ENCODE measurements at regions not wholly inside any gene's neighbourhood (a gene's known extent, or its start where the extent isn't known, plus 50 kb on each side); places are given as distances from the start of the nearest gene placed in this dataset.

DNA sequence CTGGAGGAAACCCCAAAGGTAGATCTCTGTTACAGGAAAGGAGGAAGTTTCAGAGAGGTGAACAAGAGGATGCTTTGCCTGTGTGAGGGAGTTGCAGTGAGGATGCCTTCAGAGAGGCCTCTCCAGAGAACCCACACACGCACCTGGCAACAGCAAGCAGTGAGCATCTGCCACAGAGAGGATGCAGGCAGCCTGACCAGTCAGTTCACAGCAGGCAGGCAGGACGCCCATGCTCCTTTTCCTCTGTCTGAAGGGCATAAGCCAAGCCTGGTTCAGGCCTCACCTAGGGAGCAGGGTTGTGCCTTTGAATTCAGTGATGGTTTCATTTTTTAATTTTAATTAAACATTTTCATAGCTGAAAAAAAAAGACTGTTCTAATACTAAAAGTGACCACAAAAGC is 346.0 kb upstream of the MARCKS start:
- DNase-seq (ENCODE audit: low read depth, low spot score), result no peak
- Histone ChIP-seq H3K4me3 (no peak overlapping the region), H3K36me3 (ENCODE audit: insufficient read depth, low read length) (no peaks in the 10 kb centered on the region), H3K9me3 (ENCODE audit: low read depth, low read length) (no peaks in the 10 kb centered on the region), H3K9ac (ENCODE audit: insufficient read length) (no peak overlapping the region), H3K27ac (no peak overlapping the region)
- TF ChIP-seq FOXP2 (optimal IDR thresholded peaks at IDR 0.05; ENCODE audit: control extremely low read depth, extremely low read length, insufficient read depth), result no peak
- TF ChIP-seq POLR2AphosphoS5 (IDR thresholded peaks at IDR 0.05; ENCODE audit: borderline replicate concordance, low read depth, low read length), result no peak
- TF ChIP-seq EZH2 (IDR thresholded peaks at IDR 0.05), result no peak

DNA sequence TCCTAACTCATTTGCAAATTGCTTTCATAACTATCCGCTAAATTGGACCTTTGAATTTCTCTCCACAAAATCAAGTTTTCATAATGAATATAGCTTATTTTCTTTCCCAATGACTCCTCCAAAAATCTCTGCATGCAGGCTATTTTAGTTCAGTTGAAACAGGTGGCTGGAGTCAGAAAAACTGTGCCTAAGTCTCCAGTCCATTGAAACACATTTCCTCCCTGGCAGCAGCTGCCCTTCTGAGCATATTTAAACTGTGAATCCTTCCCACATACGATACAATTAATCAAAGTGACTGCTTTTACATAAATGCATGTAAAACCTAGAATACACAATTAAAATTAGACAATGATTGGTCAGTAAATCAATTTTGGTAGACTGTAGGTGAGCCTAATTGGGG is 344.6 kb upstream of the MARCKS start:
- no peak overlapping the region for H3K27ac ChIP-seq
- H3K4me3 ChIP-seq, result no peak overlapping the region
- TF ChIP-seq POLR2AphosphoS5 (IDR thresholded peaks at IDR 0.05; ENCODE audit: borderline replicate concordance, low read depth, low read length), result no peak
- TF ChIP-seq EZH2 (IDR thresholded peaks at IDR 0.05), result no peak
- no peaks in the 10 kb centered on the region for H3K36me3 ChIP-seq (ENCODE audit: insufficient read depth, low read length)
- H3K9ac ChIP-seq (ENCODE audit: insufficient read length), result no peak overlapping the region
- no peak for DNase-seq (ENCODE audit: low read depth, low spot score)
- no peaks in the 10 kb centered on the region for H3K9me3 ChIP-seq (ENCODE audit: low read depth, low read length)

DNA sequence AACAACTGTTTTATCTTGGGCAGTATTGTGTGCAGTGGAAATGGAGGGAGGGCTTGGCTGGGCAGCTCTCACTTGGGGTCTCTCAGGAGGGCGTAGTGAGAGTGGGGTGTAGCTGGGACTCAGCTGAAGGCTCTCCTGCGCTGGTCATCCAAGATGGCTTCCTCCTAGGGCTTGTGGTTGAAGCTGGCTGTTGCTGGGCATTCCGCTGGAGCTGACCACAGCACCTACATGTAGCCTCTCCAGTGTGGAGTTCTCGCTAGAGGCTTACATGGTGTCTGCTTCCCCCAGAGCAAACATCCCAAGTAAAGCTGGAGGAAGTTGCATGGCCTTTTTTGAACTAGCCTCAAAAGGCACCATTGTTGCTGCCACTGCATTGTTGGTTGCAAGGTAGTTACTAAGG is 344.1 kb upstream of the MARCKS start:
- H3K36me3 ChIP-seq (ENCODE audit: insufficient read depth, low read length), result no peaks in the 10 kb centered on the region
- H3K4me3 ChIP-seq, result no peak overlapping the region
- no peaks in the 10 kb centered on the region for H3K9me3 ChIP-seq (ENCODE audit: low read depth, low read length)
- TF ChIP-seq POLR2AphosphoS5 (IDR thresholded peaks at IDR 0.05; ENCODE audit: borderline replicate concordance, low read depth, low read length) (no peak), EZH2 (IDR thresholded peaks at IDR 0.05) (no peak), FOXP2 (optimal IDR thresholded peaks at IDR 0.05; ENCODE audit: control extremely low read depth, extremely low read length, insufficient read depth) (no peak)
- no peak overlapping the region for H3K27ac ChIP-seq
- no peak overlapping the region for H3K9ac ChIP-seq (ENCODE audit: insufficient read length)
- no peak for DNase-seq (ENCODE audit: low read depth, low spot score)

DNA sequence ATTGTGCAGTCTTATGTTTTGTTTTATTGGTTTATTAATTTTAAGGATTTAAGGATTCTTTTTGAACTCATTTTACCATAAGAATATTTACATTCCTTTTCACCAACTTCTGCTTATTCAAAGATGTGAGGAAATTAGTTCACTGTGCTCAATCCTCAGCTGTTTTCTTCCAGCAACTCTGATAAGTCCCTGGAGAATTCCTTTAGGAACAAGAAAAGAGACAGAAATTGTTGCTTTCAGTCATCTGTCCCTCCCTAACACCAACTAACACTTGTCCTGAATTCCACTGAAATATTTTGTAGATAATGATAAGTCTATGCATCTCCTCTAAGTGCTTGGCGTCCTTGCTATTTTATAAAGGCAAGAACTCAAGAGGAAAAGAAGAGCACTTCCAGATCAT is 334.8 kb upstream of the MARCKS start:
- TF ChIP-seq POLR2AphosphoS5 (IDR thresholded peaks at IDR 0.05; ENCODE audit: borderline replicate concordance, low read depth, low read length) (no peak), FOXP2 (optimal IDR thresholded peaks at IDR 0.05; ENCODE audit: control extremely low read depth, extremely low read length, insufficient read depth) (no peak), EZH2 (IDR thresholded peaks at IDR 0.05) (no peak)
- Histone ChIP-seq H3K9ac (ENCODE audit: insufficient read length) (no peak overlapping the region), H3K36me3 (ENCODE audit: insufficient read depth, low read length) (no peaks in the 10 kb centered on the region), H3K27ac (no peak overlapping the region), H3K4me3 (no peak overlapping the region), H3K9me3 (ENCODE audit: low read depth, low read length) (no peaks in the 10 kb centered on the region)
- DNase-seq (ENCODE audit: low read depth, low spot score), result no peak

GRCh38 chr6:113524826-113525225 is 332.3 kb upstream of the MARCKS start:
- Histone ChIP-seq H3K9ac (ENCODE audit: insufficient read length) (no peak overlapping the region), H3K9me3 (ENCODE audit: low read depth, low read length) (no peaks in the 10 kb centered on the region), H3K27ac (no peak overlapping the region), H3K36me3 (ENCODE audit: insufficient read depth, low read length) (no peaks in the 10 kb centered on the region), H3K4me3 (no peak overlapping the region)
- no peak for DNase-seq (ENCODE audit: low read depth, low spot score)
- TF ChIP-seq POLR2AphosphoS5 (IDR thresholded peaks at IDR 0.05; ENCODE audit: borderline replicate concordance, low read depth, low read length) (no peak), EZH2 (IDR thresholded peaks at IDR 0.05) (no peak), FOXP2 (optimal IDR thresholded peaks at IDR 0.05; ENCODE audit: control extremely low read depth, extremely low read length, insufficient read depth) (no peak)

DNA sequence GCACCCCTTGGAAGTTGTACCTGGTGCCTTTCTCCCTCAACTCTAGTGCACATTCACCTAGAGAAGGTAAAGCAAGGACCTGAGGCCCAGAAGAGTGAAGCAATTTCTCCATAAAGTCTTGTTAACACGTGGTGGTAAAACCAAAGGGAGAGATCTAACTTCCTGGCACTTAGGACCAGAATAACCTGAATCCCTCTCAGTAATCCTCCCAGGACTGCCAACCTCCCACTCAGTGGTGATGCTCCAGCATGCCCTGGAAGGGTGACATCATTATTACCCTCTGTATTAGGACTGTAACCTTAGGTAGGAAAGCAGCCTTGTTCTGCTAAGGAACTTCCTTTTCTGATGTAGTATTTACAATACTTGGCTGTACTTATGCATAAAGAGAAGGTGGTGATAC is 330.6 kb upstream of the MARCKS start:
- Histone ChIP-seq H3K9me3 (ENCODE audit: low read depth, low read length) (no peaks in the 10 kb centered on the region), H3K36me3 (ENCODE audit: insufficient read depth, low read length) (no peaks in the 10 kb centered on the region), H3K4me3 (no peak overlapping the region), H3K27ac (no peak overlapping the region), H3K9ac (ENCODE audit: insufficient read length) (no peak overlapping the region)
- no peak for DNase-seq (ENCODE audit: low read depth, low spot score)
- TF ChIP-seq EZH2 (IDR thresholded peaks at IDR 0.05) (no peak), FOXP2 (optimal IDR thresholded peaks at IDR 0.05; ENCODE audit: control extremely low read depth, extremely low read length, insufficient read depth) (no peak), POLR2AphosphoS5 (IDR thresholded peaks at IDR 0.05; ENCODE audit: borderline replicate concordance, low read depth, low read length) (no peak)

DNA sequence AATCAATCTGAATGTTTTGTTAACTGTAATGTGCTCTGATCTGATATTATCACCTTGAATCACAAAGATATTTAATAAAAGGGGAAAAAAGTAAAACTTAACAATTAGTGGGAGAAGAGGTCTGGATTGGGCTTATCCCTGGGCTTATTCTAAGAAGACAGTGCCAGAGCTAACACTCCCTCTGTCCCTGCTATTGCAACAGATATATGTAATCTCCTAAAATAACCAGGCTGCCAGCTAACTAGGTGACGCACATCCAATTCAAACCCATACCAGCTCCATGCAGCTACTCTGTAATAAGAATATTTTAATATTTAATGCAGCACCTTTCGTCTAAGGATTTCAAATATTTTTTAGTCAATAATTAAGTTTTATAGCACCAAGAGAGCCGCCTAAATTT is 330.1 kb upstream of the MARCKS start:
- H3K36me3 ChIP-seq (ENCODE audit: insufficient read depth, low read length), result no peaks in the 10 kb centered on the region
- H3K27ac ChIP-seq, result no peak overlapping the region
- no peak for TF ChIP-seq EZH2 (IDR thresholded peaks at IDR 0.05)
- TF ChIP-seq FOXP2 (optimal IDR thresholded peaks at IDR 0.05; ENCODE audit: control extremely low read depth, extremely low read length, insufficient read depth), result no peak
- no peak for TF ChIP-seq POLR2AphosphoS5 (IDR thresholded peaks at IDR 0.05; ENCODE audit: borderline replicate concordance, low read depth, low read length)
- no peak overlapping the region for H3K9ac ChIP-seq (ENCODE audit: insufficient read length)
- H3K4me3 ChIP-seq, result no peak overlapping the region
- DNase-seq (ENCODE audit: low read depth, low spot score), result no peak
- H3K9me3 ChIP-seq (ENCODE audit: low read depth, low read length), result no peaks in the 10 kb centered on the region

DNA sequence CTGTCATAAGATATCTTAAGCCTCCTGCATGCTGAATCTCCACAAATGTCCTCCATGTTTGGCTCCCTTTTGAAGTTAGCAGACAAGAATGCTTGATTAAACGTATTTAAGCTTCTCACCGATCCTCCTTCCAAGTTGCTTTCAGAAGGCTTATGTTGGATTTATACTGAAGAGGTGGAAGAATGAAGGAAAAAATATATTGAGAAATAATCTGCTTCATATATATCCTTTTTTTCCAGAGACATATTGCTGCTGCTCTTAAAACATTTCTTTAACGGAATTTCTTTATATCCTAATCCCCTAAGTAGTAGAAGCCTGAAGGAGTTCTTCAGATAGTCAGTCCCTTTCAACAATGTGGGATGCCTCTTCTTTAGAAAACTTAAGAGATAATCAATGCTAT is 329.0 kb upstream of the MARCKS start:
- Histone ChIP-seq H3K4me3 (no peak overlapping the region), H3K27ac (no peak overlapping the region), H3K9ac (ENCODE audit: insufficient read length) (no peak overlapping the region), H3K9me3 (ENCODE audit: low read depth, low read length) (no peaks in the 10 kb centered on the region), H3K36me3 (ENCODE audit: insufficient read depth, low read length) (no peaks in the 10 kb centered on the region)
- no peak for TF ChIP-seq EZH2 (IDR thresholded peaks at IDR 0.05)
- TF ChIP-seq POLR2AphosphoS5 (IDR thresholded peaks at IDR 0.05; ENCODE audit: borderline replicate concordance, low read depth, low read length), result no peak
- TF ChIP-seq FOXP2 (optimal IDR thresholded peaks at IDR 0.05; ENCODE audit: control extremely low read depth, extremely low read length, insufficient read depth), result no peak
- no peak for DNase-seq (ENCODE audit: low read depth, low spot score)

DNA sequence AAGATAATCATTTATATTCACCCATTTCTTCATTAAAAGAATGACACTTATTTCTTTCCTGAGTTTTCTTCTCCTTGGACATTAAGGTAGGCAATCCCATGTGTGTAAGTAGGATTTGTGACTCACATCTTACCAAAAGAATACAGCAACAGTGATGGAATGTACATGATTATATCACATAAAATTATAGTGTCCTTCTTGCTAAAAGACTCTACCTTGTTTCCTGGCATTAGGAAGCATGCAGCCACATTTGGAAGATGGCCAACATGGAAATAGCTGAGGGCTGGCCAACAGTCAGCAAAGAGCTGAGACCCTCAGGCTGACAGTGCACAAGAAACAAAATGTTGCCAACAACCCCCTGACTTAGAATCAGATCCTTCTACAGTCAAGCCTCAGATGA is 327.9 kb upstream of the MARCKS start:
- Histone ChIP-seq H3K27ac (no peak overlapping the region), H3K36me3 (ENCODE audit: insufficient read depth, low read length) (no peaks in the 10 kb centered on the region), H3K9me3 (ENCODE audit: low read depth, low read length) (no peaks in the 10 kb centered on the region), H3K9ac (ENCODE audit: insufficient read length) (no peak overlapping the region), H3K4me3 (no peak overlapping the region)
- TF ChIP-seq FOXP2 (optimal IDR thresholded peaks at IDR 0.05; ENCODE audit: control extremely low read depth, extremely low read length, insufficient read depth) (no peak), POLR2AphosphoS5 (IDR thresholded peaks at IDR 0.05; ENCODE audit: borderline replicate concordance, low read depth, low read length) (no peak), EZH2 (IDR thresholded peaks at IDR 0.05) (no peak)
- DNase-seq (ENCODE audit: low read depth, low spot score), result no peak

Measured in SK-N-MC (cell line).